GM12892 (cell line): ENCODE measurements at regions not wholly inside any gene's neighbourhood (a gene's known extent, or its start where the extent isn't known, plus 50 kb on each side); places are given as distances from the start of the nearest gene placed in this dataset.

Source experiments
- POLR2A ChIP-seq: IDR thresholded peaks from 2 replicates; pipeline ENCODE4 v1.6.1; 2011; ENCODE audit warnings: low read depth, low read length, control low read depth
- POLR2AphosphoS5 ChIP-seq: IDR thresholded peaks from 2 replicates; pipeline ENCODE4 v1.6.1; 2011; ENCODE audit warnings: low read depth, low read length, control low read depth

DNA sequence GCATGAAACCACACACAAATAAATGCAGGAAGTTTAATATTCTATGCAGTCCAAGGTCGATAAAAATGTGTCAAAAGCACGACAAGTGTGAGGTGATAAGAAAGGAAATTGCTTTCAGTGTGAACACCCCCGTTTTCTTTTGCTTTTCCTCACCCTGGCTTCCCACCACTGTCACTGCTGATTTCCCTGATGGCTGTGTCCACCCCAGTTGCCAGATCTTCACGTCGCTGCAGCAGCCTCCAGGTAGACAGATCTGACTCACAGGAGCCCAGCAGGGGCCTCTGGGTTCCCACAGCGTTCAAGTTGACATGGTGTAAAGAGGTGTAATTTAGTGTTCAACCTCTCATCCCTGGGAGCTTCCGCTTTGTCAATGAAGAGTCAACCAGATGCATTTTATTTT is 128.0 kb upstream of the TACR1 start:
- TF ChIP-seq POLR2AphosphoS5 (no peak), POLR2A (no peak)
